ENCODE measurements at regions not wholly inside any gene's neighbourhood (a gene's known extent, or its start where the extent isn't known, plus 50 kb on each side); places are given as distances from the start of the nearest gene placed in this dataset.

GRCh38 chr2:19846567-19846966 lies 55.2 kb downstream of the TTC32 start:
- DNase-seq, result no peak

DNA sequence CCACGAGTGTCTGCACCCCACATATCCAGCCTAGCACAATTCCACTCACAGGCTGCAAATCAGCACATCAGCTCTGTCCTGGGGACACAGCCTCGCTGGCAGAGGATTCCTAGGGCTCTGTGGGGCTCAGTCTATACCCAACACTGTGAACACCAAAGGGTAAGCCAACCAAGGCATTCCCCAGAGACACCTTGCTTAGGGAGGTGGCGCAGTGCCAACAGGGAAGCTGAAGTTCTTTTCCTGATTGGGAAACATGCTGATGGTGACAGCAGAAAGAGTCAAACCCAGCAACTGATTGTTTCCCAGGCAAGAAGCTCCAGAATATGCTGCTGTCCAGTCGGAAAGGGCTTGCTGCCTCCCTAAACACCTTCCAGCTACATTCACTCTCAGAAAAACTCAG lies 55.8 kb downstream of the TTC32 start:
- no peak for DNase-seq

DNA sequence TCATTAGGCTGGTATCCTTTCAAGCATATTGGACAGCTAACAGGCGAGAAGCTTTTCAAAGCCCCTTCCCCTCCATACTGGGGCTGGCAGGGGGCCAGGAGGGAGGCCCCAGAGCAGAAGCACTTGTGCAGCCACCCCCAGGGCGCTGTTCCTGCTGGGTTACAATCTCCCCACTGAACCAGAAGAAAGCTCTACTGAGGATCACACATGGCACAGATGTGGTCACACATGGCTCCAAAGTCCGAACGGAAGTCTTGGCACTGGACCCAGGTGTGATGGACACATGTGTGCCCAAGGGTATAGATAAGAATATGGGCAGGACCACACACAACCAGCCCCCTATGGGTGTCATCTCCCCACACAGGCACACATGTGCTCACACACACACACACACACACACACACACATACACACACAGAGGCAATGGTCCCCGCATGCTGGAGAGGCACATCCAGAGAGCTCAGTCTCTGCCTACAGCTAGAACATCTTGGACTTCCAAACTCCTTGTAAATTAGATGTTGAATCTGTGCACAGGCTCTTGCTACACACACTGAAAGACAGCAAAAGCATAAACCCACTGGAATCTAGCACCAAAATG lies 56.4 kb downstream of the TTC32 start:
- no peak for DNase-seq

- no peak for DNase-seq
These were observed 57.0 kb downstream of the TTC32 start for GRCh38 chr2:19844750-19845149.

DNA sequence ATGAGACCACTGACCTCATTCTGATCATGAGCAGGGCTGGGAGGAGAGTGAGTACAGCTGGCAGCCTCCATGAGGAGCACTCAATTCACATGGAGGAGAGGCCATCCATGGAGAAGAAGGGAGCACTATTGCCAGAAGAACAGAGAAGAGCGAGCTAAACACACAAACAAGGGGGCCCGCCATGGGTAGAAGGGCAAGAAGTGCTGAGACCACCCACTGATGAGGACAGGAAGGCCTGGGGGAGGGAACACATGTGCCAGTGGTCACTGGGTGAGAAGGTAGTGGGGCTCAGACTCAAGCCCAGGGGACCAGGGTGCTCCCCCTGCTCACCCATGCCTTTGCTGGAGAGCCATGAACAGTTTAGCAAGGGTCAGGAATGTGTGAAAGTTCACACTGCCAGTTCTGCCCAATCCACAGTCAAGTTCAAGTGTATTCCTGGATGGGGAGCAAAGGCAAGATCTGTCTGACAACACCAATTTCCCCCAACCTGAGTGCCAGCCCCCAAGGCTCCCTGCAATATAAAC lies 57.7 kb downstream of the TTC32 start:
- DNase-seq, result no peak

GRCh38 chr2:19841918-19842693 lies 59.7 kb downstream of the TTC32 start:
- DNase-seq, result no peak

- no peak for DNase-seq
These were observed 62.3 kb downstream of the TTC32 start for GRCh38 chr2:19839438-19839837.

DNA sequence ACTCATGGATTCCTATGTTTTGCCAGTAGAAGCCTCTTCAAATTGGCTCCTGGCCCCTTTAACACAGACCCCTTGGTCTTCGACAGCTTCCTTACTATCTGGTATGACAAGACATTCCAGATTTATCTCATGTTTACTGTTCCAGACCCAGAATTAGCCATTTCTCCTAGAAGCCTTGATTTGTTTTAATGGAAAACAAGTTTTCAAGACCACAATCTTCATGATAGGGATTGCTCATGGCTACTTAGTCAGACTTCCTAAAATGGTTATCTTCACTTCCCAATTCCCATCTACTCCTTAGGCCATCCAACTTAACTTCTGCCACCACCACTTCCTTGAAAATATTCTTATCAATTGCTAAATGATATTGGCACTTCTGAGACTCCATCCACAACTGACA lies 63.2 kb downstream of the TTC32 start:
- no peak for DNase-seq

DNA sequence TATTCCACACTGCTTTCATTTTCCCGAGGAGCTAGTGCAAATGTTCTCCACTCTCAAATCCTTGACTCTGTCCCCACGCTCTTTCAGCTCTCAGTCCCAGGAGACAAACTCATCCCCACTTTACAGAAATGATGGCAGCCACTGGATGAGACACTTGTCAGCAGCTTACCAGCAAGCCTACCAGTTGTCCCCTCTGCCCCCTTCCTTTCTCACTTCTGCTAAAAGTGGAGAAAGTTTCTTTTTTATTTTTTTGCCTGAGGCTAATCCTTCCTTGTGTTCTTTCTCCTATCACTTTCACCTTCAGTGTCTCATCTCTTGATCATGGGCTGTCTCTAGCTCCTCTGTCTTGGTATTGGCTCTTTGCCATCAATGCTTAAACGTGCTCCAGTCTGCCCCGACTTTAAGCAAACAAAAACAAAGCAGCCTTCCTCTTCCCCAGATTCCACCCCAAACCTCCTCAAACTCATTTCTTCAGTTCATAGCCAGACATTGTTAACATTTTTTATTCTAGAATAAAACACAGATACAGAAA lies 64.5 kb downstream of the TTC32 start:
- DNase-seq, result no peak

DNA sequence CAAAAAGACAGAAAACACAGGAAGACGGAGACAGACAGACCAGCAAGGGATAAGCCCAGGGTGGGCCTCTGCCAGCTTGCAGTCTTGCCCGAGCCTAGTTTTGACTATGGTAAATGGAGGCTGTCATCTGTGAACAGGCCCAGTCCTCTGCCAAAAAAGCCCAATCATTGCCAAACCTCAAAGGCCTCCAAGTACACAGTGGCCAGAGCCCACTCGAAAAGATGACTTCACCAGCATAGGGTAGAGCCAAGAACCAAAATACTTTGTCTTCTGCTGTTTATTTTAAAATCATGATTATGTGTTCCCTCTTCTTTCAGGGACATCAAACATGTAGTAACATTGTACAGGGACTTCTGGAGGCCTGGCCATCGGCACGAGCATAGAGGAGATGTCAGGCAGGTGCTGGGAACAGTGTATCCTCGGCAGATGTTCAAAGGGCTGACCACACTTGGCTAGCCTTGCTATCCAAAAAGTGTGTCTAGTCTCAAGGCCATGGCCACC lies 66.0 kb downstream of the TTC32 start:
- no peak for DNase-seq

DNA sequence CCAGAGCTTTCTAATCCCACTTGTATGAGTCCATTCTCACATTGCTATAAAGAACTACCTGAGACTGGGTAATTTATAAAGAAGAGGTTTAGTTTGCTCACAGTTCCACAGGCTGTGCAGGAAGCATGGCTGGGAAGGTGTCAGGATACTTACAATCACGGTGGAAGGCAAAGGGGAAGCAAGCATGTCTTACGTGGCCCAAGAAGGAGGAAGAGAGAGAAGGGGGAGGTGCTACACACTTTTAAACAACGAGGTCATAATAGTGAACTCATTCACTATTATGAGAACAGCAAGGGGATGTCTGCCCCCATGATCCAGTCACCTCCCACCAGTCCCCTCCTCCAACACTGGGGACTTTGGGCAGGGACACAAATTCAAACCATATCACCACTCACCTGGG lies 67.8 kb downstream of the TTC32 start:
- no peak for DNase-seq

GRCh38 chr2:19829672-19830071 lies 72.1 kb downstream of the TTC32 start:
- DNase-seq, result no peak

- no peak for DNase-seq
These were observed 74.9 kb downstream of the TTC32 start for GRCh38 chr2:19826874-19827273.

DNA sequence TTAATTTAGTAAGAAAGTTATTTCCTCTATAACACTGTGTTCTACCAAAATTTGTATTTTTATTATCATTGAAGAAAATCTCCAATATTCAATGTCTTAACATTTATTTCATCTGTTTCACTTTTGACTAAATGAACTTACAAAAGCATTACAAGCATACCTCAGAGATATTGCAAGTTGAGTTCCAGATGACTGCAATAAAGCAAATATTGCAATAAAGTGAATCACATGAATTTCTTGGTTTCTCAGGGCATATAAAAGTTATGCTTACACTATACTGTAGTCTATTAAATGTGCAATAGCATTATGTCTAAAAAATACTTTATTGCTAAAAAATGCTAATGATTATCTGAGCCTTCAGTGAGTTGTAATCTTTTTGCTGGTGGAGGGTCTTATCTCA lies 78.3 kb downstream of the TTC32 start:
- no peak for DNase-seq

DNA sequence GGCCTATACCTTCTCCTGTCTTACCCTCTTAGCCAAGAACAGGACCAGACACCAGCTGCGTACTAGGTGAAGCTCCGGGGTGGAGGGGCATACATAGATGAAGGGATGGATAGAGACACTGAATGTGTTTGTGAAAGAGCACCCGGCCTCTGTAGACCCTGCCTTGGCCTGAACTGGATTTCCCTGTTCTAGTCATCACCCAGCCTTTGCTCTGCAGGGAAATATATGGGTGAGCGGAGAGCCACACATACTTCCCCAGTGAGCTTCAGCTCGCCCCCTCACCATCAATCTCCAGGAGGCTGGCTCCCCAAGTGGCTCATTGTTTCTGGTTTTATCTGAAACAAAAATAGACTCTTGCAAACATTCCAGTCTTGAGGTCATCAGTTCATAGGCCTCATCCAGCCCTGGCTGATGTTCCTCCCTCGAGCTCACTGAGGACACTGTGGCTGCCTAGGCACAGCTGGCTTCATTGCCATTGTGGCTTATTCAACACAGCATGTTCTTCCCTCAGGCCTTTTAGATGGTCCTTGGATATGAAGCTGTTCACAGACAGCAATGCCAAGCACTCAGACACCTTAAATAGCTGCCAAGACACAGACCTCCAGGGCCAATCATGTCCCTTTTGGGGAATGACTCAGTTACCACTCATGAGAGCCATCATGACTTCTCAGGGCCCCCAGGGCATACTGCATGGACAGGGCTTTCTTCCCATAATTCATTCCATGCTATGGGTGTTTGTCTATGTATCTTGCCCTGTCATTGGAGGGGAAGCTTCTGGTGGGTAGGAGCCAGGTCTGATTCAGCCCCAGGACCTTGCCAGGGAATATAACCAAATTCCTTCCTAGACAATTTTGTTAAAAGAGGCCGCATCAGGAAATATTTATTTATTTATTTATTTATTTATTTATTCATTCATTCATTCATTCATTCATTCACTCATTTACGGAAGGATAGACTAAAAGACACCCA lies 82.4 kb downstream of the TTC32 start:
- no peak for DNase-seq

DNA sequence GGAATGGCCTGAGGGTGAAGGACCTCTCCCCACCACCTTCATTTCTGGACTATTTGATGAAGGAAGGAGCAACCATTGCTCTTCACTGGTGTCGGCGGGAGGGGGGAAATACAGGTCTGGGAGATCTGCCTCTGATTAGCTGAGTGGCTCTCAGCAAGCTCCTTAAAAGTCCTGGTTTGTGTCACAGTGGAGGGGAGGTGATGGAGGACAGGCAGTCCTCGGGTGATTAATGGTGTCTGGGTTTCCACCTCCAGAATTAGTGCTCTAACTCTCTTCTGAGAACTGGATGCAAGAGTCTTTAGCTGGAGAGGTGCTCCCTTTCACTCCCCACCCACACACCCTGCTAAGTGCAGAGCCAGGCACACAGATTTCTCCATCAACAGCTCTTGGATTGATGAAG lies 83.2 kb downstream of the TTC32 start:
- no peak for DNase-seq

GRCh38 chr2:19818039-19818438 lies 83.7 kb downstream of the TTC32 start:
- DNase-seq, result no peak

GRCh38 chr2:19815746-19816145 lies 86.0 kb downstream of the TTC32 start:
- DNase-seq, result no peak

DNA sequence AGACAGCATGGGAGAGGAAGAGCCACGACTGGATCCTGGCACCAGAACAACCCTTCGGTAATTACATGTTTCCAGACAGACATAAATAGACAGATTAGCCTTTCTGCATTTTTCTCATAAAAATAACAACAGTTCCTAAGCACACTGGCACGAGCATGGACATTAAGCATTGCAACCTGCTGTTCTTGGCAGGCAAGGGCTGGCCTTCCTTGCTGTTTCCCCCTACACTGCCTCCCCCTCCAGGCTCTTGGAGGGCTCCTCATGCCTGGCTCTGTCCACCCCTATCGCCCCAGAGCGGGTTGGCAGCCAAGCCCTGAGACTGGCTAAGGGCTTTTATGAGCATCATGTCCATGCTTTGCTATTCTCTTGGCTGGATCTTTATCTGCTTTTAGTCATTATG lies 89.6 kb downstream of the TTC32 start:
- no peak for DNase-seq

- DNase-seq, result no peak
These were observed 90.6 kb downstream of the TTC32 start for GRCh38 chr2:19811186-19811585.

- no peak for DNase-seq
These were observed 91.1 kb downstream of the TTC32 start for GRCh38 chr2:19810637-19811036.

DNA sequence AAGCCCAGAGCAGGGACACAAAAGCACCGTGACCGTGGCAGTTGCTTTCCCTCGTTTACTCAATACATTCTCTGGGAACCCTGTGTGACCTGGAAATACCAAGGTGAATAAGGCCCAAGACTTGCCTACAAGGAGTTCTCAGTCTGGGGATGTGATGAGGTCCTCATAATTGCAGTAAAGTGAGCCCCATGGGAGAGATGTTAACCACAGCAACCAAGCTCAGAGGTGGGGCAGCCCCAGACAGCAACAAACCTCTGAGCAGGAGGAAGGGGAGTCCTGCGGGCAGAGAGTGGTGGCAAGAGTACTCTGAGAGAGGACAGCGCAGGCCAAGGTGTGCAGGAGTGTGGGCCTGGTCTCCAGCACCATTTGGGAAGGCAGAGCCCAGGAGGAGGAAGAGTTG lies 91.6 kb downstream of the TTC32 start:
- DNase-seq, result no peak

DNA sequence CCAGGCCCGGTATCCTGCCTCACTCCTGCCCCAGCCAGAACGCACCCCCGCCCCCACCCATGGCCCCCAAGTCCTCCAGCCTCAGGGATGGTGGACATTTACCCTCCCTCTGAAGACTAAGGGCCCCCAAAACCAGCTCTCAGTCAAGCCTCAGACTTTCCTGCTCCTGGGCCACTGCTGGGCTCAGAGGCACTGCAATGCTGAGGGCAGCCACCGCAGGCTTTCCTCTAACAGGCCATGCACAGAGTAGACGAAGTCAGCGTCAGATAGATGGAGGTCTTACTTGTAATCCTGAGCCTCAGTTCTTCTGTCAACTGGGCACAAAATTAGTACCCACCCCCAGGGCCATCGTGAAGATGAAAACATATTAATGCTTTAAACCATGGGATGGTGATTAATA lies 92.6 kb downstream of the TTC32 start:
- no peak for DNase-seq

Data from inflammatory macrophage (primary cell).